IMR-90 (cell line): ENCODE measurements at regions not wholly inside any gene's neighbourhood (a gene's known extent, or its start where the extent isn't known, plus 50 kb on each side); places are given as distances from the start of the nearest gene placed in this dataset.

Source experiments
- ATAC-seq: fragments of 200-7000 bp; cut with Tn5 transposase; 2 replicates; pipeline ENCODE4 v1.9.1; 2020; ENCODE audit warnings: low read depth, mild to moderate bottlenecking, moderate library complexity
- BruUV-seq: library from RNA; stranded (reverse); fragments of 400-500 nt; replicated peaks from 2 replicates; lab custom pipeline; 2021; lab: Mats Ljungman, UMichigan
- CTCF ChIA-PET: fragments of 300-600 bp; formaldehyde crosslinking; extraction: SDS; loops from one replicate; lab custom pipeline; 2021; ENCODE audit warnings: antibody characterized with exemption; lab: Yijun Ruan, JAX
- POLR2A ChIA-PET: fragments of 300-600 bp; sonication (Branson Sonifier 250); formaldehyde crosslinking; loops from one replicate; lab custom pipeline; 2022; ENCODE audit warnings: antibody characterized with exemption; ENCODE audit not compliant: unreplicated experiment; lab: Charles Lee
- DNase-seq: peaks from one replicate; pipeline ENCODE4 v3.0.0; 2013
- H2AFZ ChIP-seq: replicated peaks from 2 replicates; pipeline ENCODE3; 2013; ENCODE audit warnings: low read length, mild to moderate bottlenecking; ENCODE audit not compliant: poor library complexity
- H2AK5ac ChIP-seq: 2 replicates; pipeline ENCODE4 v1.6.1; 2013; ENCODE audit warnings: low read depth, low read length, inconsistent platforms
- H2AK9ac ChIP-seq: replicated peaks from 2 replicates; pipeline ENCODE3; 2013; ENCODE audit warnings: mild to moderate bottlenecking, low read depth, low read length, moderate library complexity; ENCODE audit not compliant: poor library complexity
- H2BK120ac ChIP-seq: 2 replicates; pipeline ENCODE4 v1.6.1; 2013; ENCODE audit warnings: low read depth, low read length, inconsistent platforms
- H2BK15ac ChIP-seq: 3 replicates; pipeline ENCODE4 v1.6.1; 2013; ENCODE audit warnings: low read depth, low read length, inconsistent platforms
- H2BK20ac ChIP-seq: 2 replicates; pipeline ENCODE4 v1.6.1; 2013; ENCODE audit warnings: low read depth, mild to moderate bottlenecking, inconsistent platforms, low read length, moderate library complexity
- H2BK5ac ChIP-seq: 2 replicates; pipeline ENCODE4 v1.6.1; 2013; ENCODE audit warnings: mild to moderate bottlenecking, low read depth, low read length, inconsistent platforms; ENCODE audit not compliant: poor library complexity, severe bottlenecking
- H3K14ac ChIP-seq: replicated peaks from 2 replicates; pipeline ENCODE4 v1.6.1; 2013; ENCODE audit warnings: low read depth, low read length, inconsistent platforms
- H3K18ac ChIP-seq: 2 replicates; pipeline ENCODE4 v1.6.1; 2013; ENCODE audit warnings: low read depth, low read length, control low read depth
- H3K23ac ChIP-seq: 2 replicates; pipeline ENCODE4 v1.6.1; 2013; ENCODE audit warnings: low read depth, low read length, inconsistent platforms
- H3K27ac ChIP-seq: 2 replicates; pipeline ENCODE4 v1.5.1; 2013; ENCODE audit warnings: mild to moderate bottlenecking, control low read depth, low read length; ENCODE audit not compliant: insufficient read depth
- H3K27me3 ChIP-seq: 2 replicates; pipeline ENCODE4 v1.6.1; 2013; ENCODE audit warnings: low read length; ENCODE audit not compliant: control insufficient read depth, insufficient read depth
- H3K36me3 ChIP-seq: 2 replicates; pipeline ENCODE4 v1.6.1; 2013; ENCODE audit warnings: low read length, mixed read lengths; ENCODE audit not compliant: control insufficient read depth, insufficient read depth
- H3K4ac ChIP-seq: 2 replicates; pipeline ENCODE4 v1.6.1; 2013; ENCODE audit warnings: low read depth, low read length, inconsistent platforms
- H3K4me1 ChIP-seq: 2 replicates; pipeline ENCODE4 v1.6.1; 2013; ENCODE audit warnings: low read length, mixed read lengths; ENCODE audit not compliant: control insufficient read depth, insufficient read depth
- H3K4me2 ChIP-seq: 2 replicates; pipeline ENCODE4 v1.6.1; 2013; ENCODE audit warnings: low read depth, mild to moderate bottlenecking, control low read depth, low read length, moderate library complexity
- H3K4me3 ChIP-seq: 2 replicates; pipeline ENCODE4 v1.5.1; 2013; ENCODE audit warnings: low read depth, mild to moderate bottlenecking, control low read depth, low read length, moderate library complexity; ENCODE audit not compliant: insufficient read depth
- H3K56ac ChIP-seq: 2 replicates; pipeline ENCODE4 v1.6.1; 2013; ENCODE audit warnings: low read length, inconsistent platforms; ENCODE audit not compliant: insufficient read depth; ENCODE audit errors: extremely low read depth
- H3K79me1 ChIP-seq, 2 experiments: 2 replicates each; pipeline ENCODE4 v1.6.1; 2013; ENCODE audit warnings: low read length in 2 of 2, inconsistent platforms in 1 of 2, low read depth in 1 of 2
- H3K9ac ChIP-seq: 2 replicates; pipeline ENCODE4 v1.6.1; 2013; ENCODE audit warnings: low read depth, low read length, control low read depth
- H3K9me1 ChIP-seq: 2 replicates; pipeline ENCODE4 v1.6.1; 2013; ENCODE audit warnings: low read length, inconsistent platforms; ENCODE audit not compliant: insufficient read depth
- H3K9me3 ChIP-seq: 2 replicates; pipeline ENCODE4 v1.6.1; 2013; ENCODE audit warnings: low read length; ENCODE audit not compliant: control insufficient read depth, insufficient read depth
- H4K20me1 ChIP-seq: 2 replicates; pipeline ENCODE4 v1.6.1; 2013; ENCODE audit warnings: low read length, inconsistent platforms; ENCODE audit not compliant: insufficient read depth
- H4K5ac ChIP-seq: 2 replicates; pipeline ENCODE4 v1.6.1; 2013; ENCODE audit warnings: mild to moderate bottlenecking, low read depth, low read length, control low read depth
- H4K8ac ChIP-seq, 2 experiments: 2 replicates each; pipeline ENCODE4 v1.6.1; 2013; ENCODE audit warnings: low read depth in 2 of 2, low read length in 2 of 2, control low read depth in 1 of 2, inconsistent platforms in 1 of 2
- H4K91ac ChIP-seq: 2 replicates; pipeline ENCODE4 v1.6.1; 2013; ENCODE audit warnings: low read depth, low read length, inconsistent platforms; ENCODE audit not compliant: insufficient read depth
- BHLHE40 ChIP-seq: fragments of 150-350 bp; IDR thresholded peaks from 2 replicates; pipeline ENCODE4 v1.6.1; 2016; ENCODE audit warnings: mild to moderate bottlenecking, low read depth, low read length
- CEBPB ChIP-seq: IDR thresholded peaks from 2 replicates; pipeline ENCODE4 v1.6.1; 2012; ENCODE audit warnings: low read depth, low read length, improper control_type of control experiment
- CHD1 ChIP-seq: IDR thresholded peaks from 2 replicates; pipeline ENCODE4 v1.6.1; 2012; ENCODE audit warnings: low read depth, low read length, improper control_type of control experiment
- CTCF ChIP-seq: conservative IDR thresholded peaks from 2 replicates; pipeline ENCODE4 v1.5.1; 2012; ENCODE audit warnings: mild to moderate bottlenecking, low read depth, low read length, improper control_type of control experiment
- ELK1 ChIP-seq: fragments of 150-350 bp; IDR thresholded peaks from 2 replicates; pipeline ENCODE4 v1.6.1; 2016; ENCODE audit warnings: low read depth, mild to moderate bottlenecking, low read length, moderate library complexity, borderline replicate concordance
- MAFK ChIP-seq: IDR thresholded peaks from 2 replicates; pipeline ENCODE4 v1.6.1; 2012; ENCODE audit warnings: low read depth, low read length, improper control_type of control experiment
- MAZ ChIP-seq: IDR thresholded peaks from 2 replicates; pipeline ENCODE4 v1.6.1; 2012; ENCODE audit warnings: low read depth, mild to moderate bottlenecking, low read length, improper control_type of control experiment, moderate library complexity, borderline replicate concordance
- MXI1 ChIP-seq: IDR thresholded peaks from 2 replicates; pipeline ENCODE4 v1.6.1; 2012; ENCODE audit warnings: low read depth, mild to moderate bottlenecking, low read length, moderate library complexity, borderline replicate concordance
- NFE2L2 ChIP-seq: fragments of 150-350 bp; IDR thresholded peaks from 2 replicates; pipeline ENCODE4 v1.6.1; 2016; ENCODE audit warnings: low read depth, mild to moderate bottlenecking, low read length
- POLR2A ChIP-seq: IDR thresholded peaks from 2 replicates; pipeline ENCODE4 v1.6.1; 2012; ENCODE audit warnings: mild to moderate bottlenecking, low read depth, low read length
- RAD21 ChIP-seq: IDR thresholded peaks from 2 replicates; pipeline ENCODE4 v1.6.1; 2012; ENCODE audit warnings: low read length, improper control_type of control experiment
- RFX5 ChIP-seq: IDR thresholded peaks from 2 replicates; pipeline ENCODE4 v1.8.0; 2012; ENCODE audit warnings: low read depth, mild to moderate bottlenecking, low read length, moderate library complexity
- SMC3 ChIP-seq: fragments of 150-350 bp; IDR thresholded peaks from 2 replicates; pipeline ENCODE4 v1.6.1; 2016; ENCODE audit warnings: low read depth, mild to moderate bottlenecking, antibody characterized with exemption, low read length, moderate library complexity
- USF2 ChIP-seq: fragments of 150-350 bp; IDR thresholded peaks from 2 replicates; pipeline ENCODE4 v1.6.1; 2017; ENCODE audit warnings: mild to moderate bottlenecking, antibody characterized with exemption, low read length, low read depth
- WGBS, 2 experiments: methylation state at CpG; one replicate each; pipeline versions ENCODE4 v1.1.5 to v1.1.7; 2013; ENCODE audit warnings: missing lambda C conversion rate in 2 of 2; ENCODE audit not compliant: insufficient read length in 1 of 2; ENCODE audit errors: extremely low coverage in 2 of 2; 5-methylcytosine and 5-hydroxymethylcytosine counted together
- dilution Hi-C: fragments of 300-500 bp; cut with HindIII; formaldehyde crosslinking; loops from one replicate; pipeline ENCODE4 v1.14.3; 2018; ENCODE audit warnings: low sequenced_read_pairs; ENCODE audit not compliant: unreplicated experiment
- in situ Hi-C: fragments of 300-500 bp; cut with MboI; formaldehyde crosslinking; loops from 3 replicates; pipeline ENCODE4 v1.14.3; 2019; ENCODE audit warnings: low sequenced_read_pairs, inconsistent platforms, mixed read lengths
- intact Hi-C: fragments of 100-400 bp; cut with micrococcal nuclease; formaldehyde crosslinking; loops from 2 replicates; pipeline ENCODE4 v1.10.0; 2022

- CTCF ChIA-PET, result no interaction called here
- WGBS, 2 experiments, result 0% methylated on average over 1 of the region's 11 CpGs; no CpG with 5 or more reads in 1 of the 2 experiments
- BruUV-seq, result no TSS peak
- no peaks in the 10 kb centered on the region for H3K9me1 ChIP-seq
- no peak overlapping the region for H3K23ac ChIP-seq
- no peak overlapping the region for H2AK9ac ChIP-seq
- no peak overlapping the region for H2AFZ ChIP-seq
- no peaks in the 10 kb centered on the region for H3K9me3 ChIP-seq
- ATAC-seq, result peak; percentile 99
- H4K91ac ChIP-seq, result peak overlapping the region; percentile 30; the same call in 1 of the 2 replicates
- H3K27me3 ChIP-seq, result no peaks in the 10 kb centered on the region
- H2BK15ac ChIP-seq, result no peak overlapping the region
- peak overlapping the region; percentile 19; the same call in 1 of the 2 replicates for H3K4me2 ChIP-seq
- H3K79me1 ChIP-seq, result no peaks in the 10 kb centered on the region
- H2BK5ac ChIP-seq, result peak overlapping the region; percentile 88
- peak overlapping the region; percentile 30; the same call in 1 of the 2 replicates for H3K18ac ChIP-seq
- dilution Hi-C loops, result no loop called here
- H3K4me3 ChIP-seq, result no peak overlapping the region
- H2BK20ac ChIP-seq, result peak overlapping the region; percentile 68
- peaks cover 4% of the 10 kb centered on the region; the same call in 1 of the 2 replicates for H3K4me1 ChIP-seq
- H3K36me3 ChIP-seq, result no peaks in the 10 kb centered on the region
- peak overlapping the region; percentile 80 for H2BK120ac ChIP-seq
- H2AK5ac ChIP-seq, result no peak overlapping the region; the same call in 1 of the 2 replicates
- no peaks in the 10 kb centered on the region for H4K20me1 ChIP-seq
- no peak overlapping the region for H3K56ac ChIP-seq
- DNase-seq, result peak; percentile 99
- no peak overlapping the region for H3K9ac ChIP-seq
- no peak overlapping the region for H3K14ac ChIP-seq
- H4K8ac ChIP-seq, result peak overlapping the region in 1 of 2 experiments; percentile 47; a peak in 2 of 4 replicates
- intact Hi-C loops, result no loop called here
- H4K5ac ChIP-seq, result peak overlapping the region; percentile 16; the same call in 1 of the 2 replicates
- in situ Hi-C loops, result no loop called here
- POLR2A ChIA-PET, result interaction anchor here (0.6 kb wide), 1 partner anchor 242 kb away, joined by 7 read pairs; no protein-coding TSS in a partner anchor
- peak overlapping the region; percentile 50; the same call in 1 of the 2 replicates for H3K4ac ChIP-seq
- no peak overlapping the region for H3K27ac ChIP-seq
- TF ChIP-seq CTCF (no peak), BHLHE40 (peak; percentile 48; the same call in 1 of the 2 replicates), USF2 (peak; percentile 40; the same call in 1 of the 2 replicates), MAZ (0 out of 2 replicates have a peak, but pooled peaks have one; percentile 21), CEBPB (peak; percentile 73), SMC3 (no peak), MXI1 (peak; percentile 80), RFX5 (no peak), POLR2A (peak; percentile 27; the same call in 1 of the 2 replicates), MAFK (no peak), ELK1 (no peak), RAD21 (peak; percentile 13), NFE2L2 (no peak), CHD1 (no peak)
Observed at GRCh38 chr5:82396871-82397514, 118.8 kb upstream of the RPS23 start.
